ENCODE measurements at regions not wholly inside any gene's neighbourhood (a gene's known extent, or its start where the extent isn't known, plus 50 kb on each side); places are given as distances from the start of the nearest gene placed in this dataset.

GRCh38 chr5:40412771-40413170, 266.9 kb upstream of the PTGER4 start:
- DNase-seq: no peak

- no peak for DNase-seq
These were observed 268.6 kb upstream of the PTGER4 start for GRCh38 chr5:40410964-40411635.

GRCh38 chr5:40410231-40410861, 269.4 kb upstream of the PTGER4 start:
- DNase-seq: peak; percentile 54 to 67

GRCh38 chr5:40409601-40410000, 270.1 kb upstream of the PTGER4 start:
- peak in 1 of 2 experiments; percentile 44 for DNase-seq

GRCh38 chr5:40406741-40407211, 272.9 kb upstream of the PTGER4 start:
- peak in 1 of 2 experiments; percentile 55 for DNase-seq

GRCh38 chr5:40405996-40406740, 273.5 kb upstream of the PTGER4 start:
- no peak for DNase-seq

GRCh38 chr5:40405230-40405629, 274.5 kb upstream of the PTGER4 start:
- DNase-seq: no peak

GRCh38 chr5:40404613-40405012, 275.1 kb upstream of the PTGER4 start:
- no peak for DNase-seq

- DNase-seq: peak; percentile 59 to 70
These were observed 277.7 kb upstream of the PTGER4 start for GRCh38 chr5:40402007-40402364.

- no peak for DNase-seq
These were observed 278.3 kb upstream of the PTGER4 start for GRCh38 chr5:40401284-40402006.

GRCh38 chr5:40400245-40400644, 279.5 kb upstream of the PTGER4 start:
- DNase-seq: no peak

GRCh38 chr5:40399349-40399748, 280.4 kb upstream of the PTGER4 start:
- DNase-seq: no peak

GRCh38 chr5:40397976-40398375, 281.7 kb upstream of the PTGER4 start:
- no peak for DNase-seq

- no peak for DNase-seq
These were observed 282.6 kb upstream of the PTGER4 start for GRCh38 chr5:40397091-40397490.

- DNase-seq: no peak
These were observed 283.4 kb upstream of the PTGER4 start for GRCh38 chr5:40396317-40396716.

GRCh38 chr5:40395251-40395650, 284.5 kb upstream of the PTGER4 start:
- DNase-seq: no peak

GRCh38 chr5:40394698-40395097, 285.0 kb upstream of the PTGER4 start:
- DNase-seq: no peak

- no peak for DNase-seq
These were observed 288.1 kb upstream of the PTGER4 start for GRCh38 chr5:40391642-40392041.

GRCh38 chr5:40390281-40391149, 289.2 kb upstream of the PTGER4 start:
- DNase-seq: no peak

GRCh38 chr5:40389591-40389990, 290.1 kb upstream of the PTGER4 start:
- DNase-seq: no peak

GRCh38 chr5:40386289-40386688, 293.4 kb upstream of the PTGER4 start:
- DNase-seq: peak in 1 of 2 experiments; percentile 41

- DNase-seq: peak in 1 of 2 experiments; percentile 38
These were observed 294.2 kb upstream of the PTGER4 start for GRCh38 chr5:40385544-40385943.

Data from activated T-cell treated with anti-CD3 and anti-CD28 coated beads, Interleukin-2, amount 50 U/mL, for 48 hours (primary cell).